GM23248 (cell line): ENCODE measurements at regions not wholly inside any gene's neighbourhood (a gene's known extent, or its start where the extent isn't known, plus 50 kb on each side); places are given as distances from the start of the nearest gene placed in this dataset.

Experiments
- DNase-seq: peaks from one replicate; pipeline ENCODE4 v3.0.0-alpha.2; 2015
- H2AFZ ChIP-seq: fragments of 200-600 bp; sonication (generic); 2 replicates; pipeline ENCODE4 v1.6.1; 2016; ENCODE audit warnings: antibody characterized with exemption
- H3F3A ChIP-seq: fragments of 200-600 bp; sonication (generic); 2 replicates; pipeline ENCODE4 v1.6.1; 2016; ENCODE audit warnings: mild to moderate bottlenecking, antibody characterized with exemption, mixed run types; ENCODE audit not compliant: insufficient read depth
- H3K27ac ChIP-seq: fragments of 200-600 bp; sonication (generic); 2 replicates; pipeline ENCODE4 v1.5.1; 2016; ENCODE audit warnings: mild to moderate bottlenecking
- H3K27me3 ChIP-seq: fragments of 200-600 bp; sonication (generic); replicated peaks from 2 replicates; pipeline ENCODE4 v1.6.1; 2016; ENCODE audit warnings: mild to moderate bottlenecking; ENCODE audit not compliant: insufficient read depth
- H3K36me3 ChIP-seq: fragments of 200-600 bp; sonication (generic); 2 replicates; pipeline ENCODE4 v1.6.1; 2016; ENCODE audit warnings: low read depth, mild to moderate bottlenecking
- H3K4me1 ChIP-seq: fragments of 200-600 bp; sonication (generic); 2 replicates; pipeline ENCODE4 v1.6.1; 2016; ENCODE audit warnings: mild to moderate bottlenecking; ENCODE audit not compliant: insufficient read depth
- H3K4me2 ChIP-seq: fragments of 200-600 bp; sonication (generic); one replicate; pipeline ENCODE4 v1.6.1; 2016; ENCODE audit warnings: mild to moderate bottlenecking; ENCODE audit not compliant: unreplicated experiment
- H3K4me3 ChIP-seq: fragments of 200-600 bp; sonication (generic); 2 replicates; pipeline ENCODE4 v1.5.1; 2016; ENCODE audit warnings: mild to moderate bottlenecking
- H3K79me2 ChIP-seq: fragments of 200-600 bp; sonication (generic); 2 replicates; pipeline ENCODE4 v1.6.1; 2016; ENCODE audit warnings: mild to moderate bottlenecking; ENCODE audit not compliant: insufficient read depth
- H3K9ac ChIP-seq: fragments of 200-600 bp; sonication (generic); 2 replicates; pipeline ENCODE4 v1.6.1; 2016; ENCODE audit warnings: mild to moderate bottlenecking
- H3K9me2 ChIP-seq: fragments of 200-600 bp; sonication (generic); 2 replicates; pipeline ENCODE4 v1.6.1; 2016; ENCODE audit warnings: mixed run types, mild to moderate bottlenecking, moderate library complexity; ENCODE audit not compliant: insufficient read depth
- H3K9me3 ChIP-seq: fragments of 200-600 bp; sonication (generic); one replicate; pipeline ENCODE4 v1.6.1; 2017; ENCODE audit warnings: low read depth
- H4K20me1 ChIP-seq: fragments of 200-600 bp; sonication (generic); 2 replicates; pipeline ENCODE4 v1.6.0; 2016; ENCODE audit not compliant: insufficient read depth
- EZH2 ChIP-seq: fragments of 200-600 bp; sonication (generic); IDR thresholded peaks from 2 replicates; pipeline ENCODE4 v1.6.1; 2018; ENCODE audit warnings: antibody characterized with exemption, mild to moderate bottlenecking; ENCODE audit not compliant: insufficient read depth, poor library complexity, severe bottlenecking
- EZH2phosphoT487 ChIP-seq: fragments of 200-600 bp; sonication (generic); IDR thresholded peaks from 2 replicates; pipeline ENCODE4 v1.6.1; 2018; ENCODE audit warnings: antibody characterized with exemption, moderate library complexity, mild to moderate bottlenecking, low read depth; ENCODE audit not compliant: insufficient read depth
- WGBS, 2 experiments: methylation state at CpG; one replicate each; pipeline ENCODE4 v1.1.6; 2015 to 2017; ENCODE audit warnings: low lambda C conversion rate in 2 of 2, low coverage in 1 of 2; ENCODE audit errors: missing lambda C conversion rate in 2 of 2; 5-methylcytosine and 5-hydroxymethylcytosine counted together
- in situ Hi-C: fragments of 300-500 bp; cut with MboI; formaldehyde crosslinking; loops from 2 replicates; pipeline ENCODE4 v1.15.0; 2020

GRCh38 chr7:140235114-140235513, 58.3 kb upstream of the KDM7A start:
- H3K79me2 ChIP-seq = no peaks in the 10 kb centered on the region
- no peaks in the 10 kb centered on the region for H3K27me3 ChIP-seq
- H3K9me3 ChIP-seq = no peaks in the 10 kb centered on the region
- no peaks in the 10 kb centered on the region for H3K4me1 ChIP-seq
- H3K27ac ChIP-seq = no peak overlapping the region
- no peaks in the 10 kb centered on the region for H3K36me3 ChIP-seq
- H4K20me1 ChIP-seq = no peaks in the 10 kb centered on the region
- no peak overlapping the region for H2AFZ ChIP-seq
- no peak overlapping the region for H3K4me2 ChIP-seq
- TF ChIP-seq EZH2phosphoT487 (no peak), EZH2 (no peak)
- no peak overlapping the region for H3K4me3 ChIP-seq
- H3F3A ChIP-seq = no peaks in the 10 kb centered on the region
- no peak overlapping the region for H3K9ac ChIP-seq
- in situ Hi-C loops = no loop called here
- H3K9me2 ChIP-seq = no peaks in the 10 kb centered on the region
- WGBS, 2 experiments = 69 to 70% methylated on average over 5 of the region's 5 CpGs
- no peak for DNase-seq

- Histone ChIP-seq H3K79me2 (no peaks in the 10 kb centered on the region), H3K36me3 (no peaks in the 10 kb centered on the region), H3K27ac (no peak overlapping the region), H3K4me2 (no peak overlapping the region), H3K9me3 (no peaks in the 10 kb centered on the region), H3K9ac (no peak overlapping the region), H4K20me1 (no peaks in the 10 kb centered on the region), H3K27me3 (no peaks in the 10 kb centered on the region), H3K9me2 (no peaks in the 10 kb centered on the region), H3F3A (no peaks in the 10 kb centered on the region), H3K4me1 (no peaks in the 10 kb centered on the region), H2AFZ (no peak overlapping the region), H3K4me3 (no peak overlapping the region)
- TF ChIP-seq EZH2phosphoT487 (no peak), EZH2 (no peak)
- 71 to 72% methylated on average over 6 of the region's 6 CpGs for WGBS, 2 experiments
- in situ Hi-C loops = no loop called here
- no peak for DNase-seq
Measured at GRCh38 chr7:140232957-140233917, 56.5 kb upstream of the KDM7A start.

- H3K4me2 ChIP-seq = peak overlapping the region; percentile 84
- no peak for DNase-seq
- in situ Hi-C loops = no loop called here
- no peaks in the 10 kb centered on the region for H3K4me1 ChIP-seq
- H4K20me1 ChIP-seq = no peaks in the 10 kb centered on the region
- 79 to 82% methylated on average over 13 of the region's 13 CpGs for WGBS, 2 experiments
- H3F3A ChIP-seq = no peaks in the 10 kb centered on the region
- peak overlapping the region; percentile 76 for H3K4me3 ChIP-seq
- H3K9me3 ChIP-seq = no peaks in the 10 kb centered on the region
- H3K36me3 ChIP-seq = no peaks in the 10 kb centered on the region
- H3K79me2 ChIP-seq = no peaks in the 10 kb centered on the region
- no peak overlapping the region for H3K9ac ChIP-seq
- H3K9me2 ChIP-seq = no peaks in the 10 kb centered on the region
- H3K27me3 ChIP-seq = no peaks in the 10 kb centered on the region
- H3K27ac ChIP-seq = no peak overlapping the region
- H2AFZ ChIP-seq = peak overlapping the region; percentile 86
- TF ChIP-seq EZH2 = no peak
- no peak for TF ChIP-seq EZH2phosphoT487
Measured at GRCh38 chr7:140231771-140232491, 55.1 kb upstream of the KDM7A start.

GRCh38 chr7:140230861-140231770, 54.3 kb upstream of the KDM7A start:
- Histone ChIP-seq H3K27me3 (no peaks in the 10 kb centered on the region), H3K36me3 (no peaks in the 10 kb centered on the region), H3K79me2 (no peaks in the 10 kb centered on the region), H4K20me1 (no peaks in the 10 kb centered on the region), H3K4me3 (peak overlapping the region; percentile 76), H3F3A (no peaks in the 10 kb centered on the region), H3K9me3 (no peaks in the 10 kb centered on the region), H3K9me2 (no peaks in the 10 kb centered on the region), H3K27ac (no peak overlapping the region), H3K4me1 (no peaks in the 10 kb centered on the region), H3K4me2 (peak overlapping the region; percentile 84), H2AFZ (peak overlapping the region; percentile 86), H3K9ac (peak overlapping the region; percentile 61)
- 4 to 7% methylated on average over 33 to 44 of the region's 59 CpGs for WGBS, 2 experiments
- DNase-seq = peak; percentile 56
- in situ Hi-C loops = no loop called here
- no peak for TF ChIP-seq EZH2phosphoT487
- no peak for TF ChIP-seq EZH2
